Activated CD4-positive, alpha-beta T cell treated with anti-CD3 and anti-CD28 coated beads, Interleukin-2, amount 50 U/mL, for 24 hours (primary cell): ENCODE measurements at regions not wholly inside any gene's neighbourhood (a gene's known extent, or its start where the extent isn't known, plus 50 kb on each side); places are given as distances from the start of the nearest gene placed in this dataset.
"Not testable (repeated sequence)": the region's sequence is repeated elsewhere in the genome, so short reads cannot be mapped to it uniquely, and the experiment has no call there.

ENCODE experiments used
- DNase-seq, 2 donors: peaks; one replicate each; pipeline ENCODE4 v3.0.0-alpha.2; 2020; ENCODE audit warnings: low read depth in 1 of 2, low spot score in 1 of 2

DNA sequence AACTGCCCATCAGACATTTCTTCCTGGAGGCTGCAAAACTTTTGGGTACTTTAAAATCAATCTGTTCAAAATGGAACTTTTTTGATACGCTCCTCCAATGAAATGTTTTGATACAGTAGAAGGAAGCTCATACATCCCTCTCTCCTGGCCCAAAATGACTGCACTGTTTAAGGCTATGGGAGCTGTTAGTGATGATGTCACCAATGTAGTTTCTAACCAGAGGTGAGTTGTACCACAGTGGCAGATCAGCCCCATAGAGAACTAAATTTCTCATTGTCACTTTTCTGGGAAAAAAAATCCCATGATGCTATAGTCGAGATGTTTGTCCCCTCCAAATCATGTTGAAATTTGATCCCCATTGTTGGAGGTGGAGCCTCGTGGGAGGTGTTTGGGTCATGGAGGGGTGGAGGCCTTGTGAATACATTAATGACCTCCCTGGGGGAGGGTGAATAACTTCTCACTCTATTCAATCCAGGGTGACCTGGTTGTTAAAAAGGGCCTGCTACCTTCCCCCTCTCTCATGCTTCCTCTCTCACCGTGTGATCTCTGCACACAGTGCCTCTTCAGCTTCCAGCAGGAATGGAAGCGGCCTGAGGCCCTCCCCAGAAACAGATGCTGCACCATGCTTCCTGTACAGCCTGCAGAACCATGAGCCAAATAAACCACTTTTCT lies 117.4 kb upstream of the NPAS2 start:
- no peak for DNase-seq

- DNase-seq, result no peak
These were observed 116.7 kb upstream of the NPAS2 start for GRCh38 chr2:100703213-100703612.

DNA sequence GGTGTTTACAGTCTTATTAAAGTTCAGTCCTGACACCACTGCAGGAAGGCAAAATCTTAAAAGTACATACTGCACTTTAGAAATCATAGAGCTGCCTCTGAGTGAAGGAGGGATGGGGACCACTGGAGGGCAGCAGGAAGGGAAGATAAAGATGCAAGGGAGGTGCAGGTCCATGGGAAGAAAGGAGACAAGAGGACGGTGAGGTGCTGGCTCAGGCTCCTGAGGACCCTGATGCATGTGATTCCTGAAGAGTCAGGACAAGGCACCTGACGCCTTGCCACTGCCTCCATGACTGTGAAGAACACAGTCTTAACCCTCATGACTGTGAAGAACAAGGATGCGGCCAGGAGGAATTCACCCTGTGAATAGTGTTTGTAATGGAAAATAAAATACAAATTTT lies 116.2 kb upstream of the NPAS2 start:
- DNase-seq, result no peak

DNA sequence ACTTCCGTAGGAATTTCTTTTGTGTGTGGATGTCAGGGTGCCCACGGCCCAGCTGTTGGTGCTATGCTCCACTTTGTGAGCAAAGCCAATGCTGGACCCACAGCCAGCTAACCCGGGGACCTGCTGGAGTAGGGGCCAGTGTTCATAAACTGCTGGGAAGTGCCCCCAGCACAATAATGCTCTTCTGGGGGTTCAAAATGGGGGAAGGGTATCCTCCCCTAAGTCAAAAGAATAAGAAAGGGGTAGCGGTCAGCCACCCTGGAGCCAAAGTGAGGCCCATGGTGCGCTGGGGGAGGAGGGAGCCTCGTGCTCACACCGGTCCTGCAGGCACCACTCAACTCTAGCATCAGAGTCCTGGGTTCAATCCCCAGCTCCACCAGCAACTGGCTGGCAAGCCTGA lies 115.8 kb upstream of the NPAS2 start:
- no peak for DNase-seq

DNA sequence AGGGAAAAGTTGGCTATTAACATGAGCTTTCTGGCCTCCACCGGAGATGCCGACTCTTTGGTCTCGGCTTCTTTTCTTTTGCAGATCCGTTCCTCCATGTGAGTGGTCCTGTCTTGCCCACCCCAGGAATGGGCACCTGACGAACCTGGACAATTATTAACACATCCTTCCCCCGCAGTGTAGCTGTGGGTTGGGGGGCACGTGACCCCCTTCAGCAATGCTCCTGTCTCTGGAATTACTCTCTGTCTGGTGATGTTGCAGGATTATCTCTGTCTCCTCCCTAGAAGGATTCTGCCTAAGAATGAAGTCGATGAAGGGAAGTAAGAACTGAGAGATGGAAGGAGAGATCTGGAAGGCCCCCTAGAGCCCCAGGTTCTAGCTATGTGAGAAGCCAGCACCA lies 115.2 kb upstream of the NPAS2 start:
- no peak for DNase-seq

DNA sequence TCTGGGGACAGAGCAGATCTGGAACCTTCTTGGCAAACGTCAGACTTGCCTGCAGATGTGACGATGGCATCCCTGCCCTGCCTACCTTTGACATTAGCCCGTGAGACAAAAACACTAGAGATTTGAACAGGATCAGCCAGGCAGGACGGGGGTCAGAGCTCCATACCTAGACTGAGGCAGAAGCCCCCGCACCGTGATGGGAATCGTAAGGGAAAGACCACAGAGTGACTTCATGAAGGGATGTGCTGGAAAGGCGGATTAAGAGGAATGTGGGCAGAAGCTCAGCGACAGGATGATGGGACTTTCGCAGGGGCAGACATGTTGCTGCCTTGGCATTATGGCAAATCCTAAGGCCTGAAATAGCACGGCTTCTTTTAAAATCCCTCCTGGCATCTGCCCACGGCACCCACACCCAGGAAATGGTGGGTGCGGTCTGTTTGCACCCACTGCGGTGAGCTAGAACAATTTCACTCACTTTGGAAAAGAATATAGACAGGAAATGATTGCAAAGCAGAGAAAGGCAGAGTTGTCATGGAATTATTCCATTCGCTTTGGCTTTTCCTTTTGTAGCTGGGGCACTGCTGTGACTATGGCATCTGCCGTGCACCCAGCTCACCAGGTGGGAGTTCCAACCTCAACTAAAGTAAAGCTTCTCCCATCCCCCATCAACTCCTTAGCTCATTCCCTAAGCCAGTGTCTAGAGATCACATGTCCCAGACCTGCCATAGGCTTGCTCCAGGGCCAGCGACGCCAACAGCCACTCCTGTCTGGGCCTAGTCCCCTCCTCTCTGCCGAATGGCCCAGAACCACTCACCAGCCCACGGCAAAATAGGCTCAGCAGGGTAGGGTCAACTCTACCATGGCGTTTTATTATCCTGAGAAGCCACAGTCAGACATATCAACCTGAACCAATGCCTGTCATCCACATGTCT lies 112.7 kb upstream of the NPAS2 start:
- DNase-seq, result no peak

DNA sequence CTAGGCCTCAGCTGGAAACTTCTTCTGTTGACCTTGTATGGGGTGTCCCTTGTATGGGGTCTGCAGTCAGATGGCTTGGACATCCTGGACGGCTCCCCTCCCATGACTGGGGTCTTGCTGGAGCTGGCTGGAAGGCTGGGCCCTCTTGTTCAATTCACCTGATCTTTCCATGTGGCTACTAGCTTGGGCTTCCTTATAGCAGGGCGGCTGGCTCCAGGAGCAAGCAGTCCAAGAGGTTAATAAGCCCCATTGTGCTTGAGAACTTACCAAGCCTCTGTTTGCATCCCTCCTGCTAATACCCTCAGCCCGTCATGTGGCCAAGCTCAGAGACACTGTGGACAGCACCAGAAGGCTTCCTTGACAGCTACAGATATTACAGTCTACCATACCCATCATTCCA lies 111.6 kb upstream of the NPAS2 start:
- no peak for DNase-seq

- no peak for DNase-seq
These were observed 106.8 kb upstream of the NPAS2 start for GRCh38 chr2:100713106-100713505.

- DNase-seq, result not testable (repeated sequence)
These were observed 105.4 kb upstream of the NPAS2 start for GRCh38 chr2:100714396-100715010.

GRCh38 chr2:100715861-100716260 lies 104.1 kb upstream of the NPAS2 start:
- DNase-seq, result not testable (repeated sequence)

DNA sequence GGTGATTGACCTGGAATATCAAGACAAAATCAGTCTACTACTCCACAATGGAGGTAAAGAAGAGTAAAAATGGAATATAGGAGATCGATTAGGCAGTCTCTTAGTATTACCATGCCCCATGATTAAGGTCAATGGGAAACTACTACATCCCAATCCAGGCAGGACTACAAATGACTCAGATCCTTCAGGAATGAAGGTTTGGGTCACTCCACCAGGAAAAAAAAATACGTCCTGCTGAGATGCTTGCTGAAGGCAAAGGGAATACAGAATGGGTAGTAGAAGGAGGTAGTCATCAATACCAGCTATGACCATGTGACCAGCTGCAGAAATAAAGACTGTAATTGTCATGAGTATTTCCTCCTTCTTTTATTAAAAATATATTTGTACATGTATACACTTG lies 103.4 kb upstream of the NPAS2 start:
- no peak for DNase-seq

GRCh38 chr2:100718065-100718629 lies 101.8 kb upstream of the NPAS2 start:
- no peak for DNase-seq

- DNase-seq, result no peak
These were observed 99.5 kb upstream of the NPAS2 start for GRCh38 chr2:100720445-100720844.

- no peak for DNase-seq
These were observed 98.2 kb upstream of the NPAS2 start for GRCh38 chr2:100721693-100722092.

DNA sequence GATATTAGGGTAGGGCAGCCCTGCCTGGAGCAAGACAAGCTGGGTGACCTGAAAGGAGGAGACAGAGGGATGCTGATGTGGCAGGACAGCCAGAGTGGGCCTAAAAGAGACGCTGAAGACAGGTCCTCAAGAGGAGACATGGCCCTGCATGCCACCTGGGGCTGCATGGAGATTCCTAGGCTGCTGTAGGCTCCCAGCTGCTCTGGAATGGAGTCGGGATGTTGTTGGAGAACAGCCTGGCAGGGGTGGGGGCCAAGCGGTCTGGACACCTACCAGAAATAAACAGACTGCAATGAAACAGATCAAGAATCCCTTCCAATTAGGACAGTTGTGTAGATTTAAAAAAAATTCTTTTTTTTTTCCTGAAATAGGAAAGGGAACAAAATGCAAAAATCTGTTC lies 97.8 kb upstream of the NPAS2 start:
- no peak for DNase-seq

DNA sequence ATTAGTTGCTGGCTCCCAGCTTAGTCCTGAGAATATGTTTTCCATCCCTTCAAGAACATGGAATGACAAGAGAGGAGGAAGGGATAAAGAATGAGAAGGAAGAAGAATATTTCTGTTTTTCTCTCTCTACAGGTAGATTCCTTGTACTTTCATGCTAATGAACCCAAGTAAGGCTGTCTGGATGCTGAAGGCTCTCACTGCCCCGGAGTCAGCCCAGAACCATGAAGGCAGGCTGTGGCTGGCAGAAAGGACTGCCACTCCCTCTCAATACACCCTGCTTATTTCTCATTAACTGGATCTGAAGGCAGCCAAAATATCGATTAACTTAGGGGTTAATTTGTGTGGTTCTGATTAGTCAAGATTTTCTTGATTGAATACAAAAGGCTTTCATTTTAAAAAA lies 93.1 kb upstream of the NPAS2 start:
- no peak for DNase-seq

DNA sequence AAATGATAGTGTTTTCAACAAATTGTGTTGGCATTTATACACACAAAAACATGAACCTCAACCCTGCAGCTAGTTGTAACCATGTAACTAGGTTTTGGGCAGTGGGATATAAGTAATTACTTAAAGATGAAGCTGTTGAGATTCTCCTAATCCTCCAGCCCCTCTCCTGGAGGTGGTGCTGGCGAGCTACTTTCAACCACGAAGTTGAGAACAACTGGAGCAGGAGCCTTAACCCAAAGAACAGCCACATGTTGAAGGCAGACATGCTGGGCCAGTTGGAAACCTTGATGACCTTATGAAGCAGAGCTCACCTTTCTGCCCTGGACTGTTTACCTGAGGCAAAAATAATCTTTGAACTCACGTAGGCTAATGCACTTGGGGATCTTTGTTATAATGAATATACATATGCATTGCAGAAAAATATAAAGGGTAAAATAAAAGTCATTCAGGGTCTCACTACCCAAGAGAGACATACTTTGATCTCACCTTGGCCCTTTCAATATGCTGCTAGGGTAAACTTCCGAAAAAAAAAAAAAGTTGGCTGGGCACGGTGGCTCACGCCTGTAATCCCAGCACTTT lies 89.6 kb upstream of the NPAS2 start:
- DNase-seq, result peak in 1 of 2 donors; percentile 21

DNA sequence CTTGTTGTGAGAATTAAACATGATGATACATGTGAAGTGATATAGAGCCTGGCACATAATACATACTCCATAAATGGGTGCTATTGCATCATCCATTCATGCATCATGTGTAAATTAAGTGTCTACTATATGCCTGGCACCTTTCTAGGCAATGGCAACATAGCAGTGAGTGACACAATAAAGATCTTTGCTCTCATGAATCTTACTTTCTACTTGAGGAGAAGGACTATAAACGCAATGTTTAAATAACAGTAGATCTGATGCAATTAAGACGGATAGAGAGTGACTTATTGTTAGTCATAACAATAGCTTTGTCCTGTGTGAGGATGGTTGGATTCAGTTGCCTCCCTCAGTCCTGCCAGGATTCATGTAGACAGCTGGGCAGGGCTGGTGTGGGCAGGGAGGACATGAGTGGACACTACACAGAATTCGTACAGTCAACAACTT lies 88.4 kb upstream of the NPAS2 start:
- DNase-seq, result no peak

GRCh38 chr2:100733391-100734187 lies 86.3 kb upstream of the NPAS2 start:
- DNase-seq, result no peak

- no peak for DNase-seq
These were observed 83.6 kb upstream of the NPAS2 start for GRCh38 chr2:100736121-100736915.
